ENCODE measurements at regions not wholly inside any gene's neighbourhood (a gene's known extent, or its start where the extent isn't known, plus 50 kb on each side); places are given as distances from the start of the nearest gene placed in this dataset.

GRCh38 chr10:31751738-31752080, 176.9 kb downstream of the ARHGAP12 start:
- TF ChIP-seq CTCF (IDR thresholded peaks at IDR 0.05; ENCODE audit: low read length) (no peak), EZH2 (IDR thresholded peaks at IDR 0.05; ENCODE audit: borderline replicate concordance, low read length) (no peak)

All from OCI-LY1 (cell line).